GM18502 (cell line): ENCODE measurements at regions not wholly inside any gene's neighbourhood (a gene's known extent, or its start where the extent isn't known, plus 50 kb on each side); places are given as distances from the start of the nearest gene placed in this dataset.
"Not testable (repeated sequence)": the region's sequence is repeated elsewhere in the genome, so short reads cannot be mapped to it uniquely, and the experiment has no call there.

Experiments used
- ATAC-seq: cut with Tn5 transposase; IDR thresholded peaks from one replicate; pipeline ENCODE4 v1.9.1; 2021; ENCODE audit warnings: mild to moderate bottlenecking; ENCODE audit not compliant: unreplicated experiment, poor library complexity

- no peak for ATAC-seq
Observed at GRCh38 chr4:12050357-12050756, 621.7 kb upstream of the HS3ST1 start.

- no peak for ATAC-seq
Observed at GRCh38 chr4:12042818-12043217, 614.1 kb upstream of the HS3ST1 start.

- ATAC-seq, result no peak
Observed at GRCh38 chr4:12041828-12042227, 613.1 kb upstream of the HS3ST1 start.

- ATAC-seq, result no peak
Observed at GRCh38 chr4:12036450-12036849, 607.8 kb upstream of the HS3ST1 start.

GRCh38 chr4:12028258-12028657 is 599.6 kb upstream of the HS3ST1 start:
- ATAC-seq, result no peak

GRCh38 chr4:12022409-12022808 is 593.7 kb upstream of the HS3ST1 start:
- no peak for ATAC-seq

- ATAC-seq, result no peak
Observed at GRCh38 chr4:12016729-12017128, 588.0 kb upstream of the HS3ST1 start.

GRCh38 chr4:12005471-12005870 is 576.8 kb upstream of the HS3ST1 start:
- no peak for ATAC-seq

GRCh38 chr4:11996581-11996980 is 567.9 kb upstream of the HS3ST1 start:
- ATAC-seq, result not testable (repeated sequence)

- ATAC-seq, result no peak
Observed at GRCh38 chr4:11976726-11977263, 548.1 kb upstream of the HS3ST1 start.

- no peak for ATAC-seq
Observed at GRCh38 chr4:11973270-11973669, 544.6 kb upstream of the HS3ST1 start.

GRCh38 chr4:11970754-11971153 is 542.1 kb upstream of the HS3ST1 start:
- ATAC-seq, result no peak

- no peak for ATAC-seq
Observed at GRCh38 chr4:11966782-11967181, 538.1 kb upstream of the HS3ST1 start.

GRCh38 chr4:11954093-11954492 is 525.4 kb upstream of the HS3ST1 start:
- ATAC-seq, result no peak

- no peak for ATAC-seq
Observed at GRCh38 chr4:11949355-11949754, 520.7 kb upstream of the HS3ST1 start.

GRCh38 chr4:11947629-11948028 is 518.9 kb upstream of the HS3ST1 start:
- not testable (repeated sequence) for ATAC-seq

- ATAC-seq, result no peak
Observed at GRCh38 chr4:11937941-11938340, 509.2 kb upstream of the HS3ST1 start.

- ATAC-seq, result no peak
Observed at GRCh38 chr4:11931266-11931820, 502.6 kb upstream of the HS3ST1 start.

GRCh38 chr4:11929080-11929479 is 500.4 kb upstream of the HS3ST1 start:
- no peak for ATAC-seq

- no peak for ATAC-seq
Observed at GRCh38 chr4:11919316-11919715, 490.6 kb upstream of the HS3ST1 start.

GRCh38 chr4:11914406-11914805 is 485.7 kb upstream of the HS3ST1 start:
- ATAC-seq, result no peak

- ATAC-seq, result no peak
Observed at GRCh38 chr4:11912886-11913285, 484.2 kb upstream of the HS3ST1 start.

GRCh38 chr4:11910812-11911211 is 482.1 kb upstream of the HS3ST1 start:
- no peak for ATAC-seq
